ENCODE measurements at regions not wholly inside any gene's neighbourhood (a gene's known extent, or its start where the extent isn't known, plus 50 kb on each side); places are given as distances from the start of the nearest gene placed in this dataset.
"Not testable (repeated sequence)": the region's sequence is repeated elsewhere in the genome, so short reads cannot be mapped to it uniquely, and the experiment has no call there.

DNA sequence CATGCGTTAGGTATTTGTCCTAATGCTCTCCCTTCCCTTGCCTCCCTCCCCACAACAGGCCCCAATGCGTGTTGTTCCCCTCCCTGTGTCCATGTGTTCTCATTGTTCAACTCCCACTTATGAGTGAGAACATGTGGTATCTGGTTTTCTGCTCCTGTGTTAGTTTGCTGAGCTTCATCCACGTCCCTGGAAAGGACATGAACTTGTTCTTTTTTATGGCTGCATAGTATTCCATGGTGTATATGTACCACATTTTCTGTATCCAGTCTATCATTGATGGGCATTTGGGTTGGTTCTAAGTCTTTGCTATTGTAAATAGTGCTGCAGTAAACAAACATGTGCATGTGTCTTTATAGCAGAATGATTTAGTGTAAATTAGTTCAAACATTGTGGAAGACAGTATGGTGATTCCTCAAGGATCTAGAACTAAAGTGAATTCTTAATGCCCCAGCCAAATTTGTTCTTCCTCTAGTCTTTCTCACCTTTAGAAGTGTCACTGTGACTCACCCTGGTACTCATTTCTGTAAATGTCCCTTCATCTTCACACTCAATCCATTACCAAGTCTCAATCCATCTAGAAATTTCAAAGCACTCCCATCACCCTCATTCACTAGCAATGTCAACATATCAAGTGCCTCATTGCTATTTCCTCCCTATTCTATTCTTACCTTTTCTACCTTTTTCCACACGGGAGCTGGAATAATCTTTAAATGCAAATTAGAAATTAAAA lies 123.9 kb downstream of the MREG start:
- DNase-seq, result not testable (repeated sequence)

DNA sequence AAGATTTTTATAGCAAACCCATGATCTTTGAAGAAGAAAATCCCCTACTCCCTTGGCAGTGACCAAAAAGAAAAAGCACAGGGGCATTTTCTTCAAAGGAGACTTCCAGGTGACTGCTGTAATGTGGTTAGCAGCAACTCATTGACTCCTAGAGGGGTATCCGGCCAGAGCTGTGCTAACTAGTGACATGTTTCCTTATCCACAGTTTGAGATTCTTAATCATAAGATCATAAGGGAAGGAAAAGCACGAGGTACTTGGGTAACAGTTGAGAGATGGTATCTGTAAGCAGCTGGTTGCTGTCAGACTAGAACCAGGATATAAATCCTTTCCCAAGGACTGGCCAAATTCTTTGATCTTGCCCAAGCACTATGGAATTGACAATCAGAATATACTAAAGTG lies 124.7 kb downstream of the MREG start:
- no peak for DNase-seq

DNA sequence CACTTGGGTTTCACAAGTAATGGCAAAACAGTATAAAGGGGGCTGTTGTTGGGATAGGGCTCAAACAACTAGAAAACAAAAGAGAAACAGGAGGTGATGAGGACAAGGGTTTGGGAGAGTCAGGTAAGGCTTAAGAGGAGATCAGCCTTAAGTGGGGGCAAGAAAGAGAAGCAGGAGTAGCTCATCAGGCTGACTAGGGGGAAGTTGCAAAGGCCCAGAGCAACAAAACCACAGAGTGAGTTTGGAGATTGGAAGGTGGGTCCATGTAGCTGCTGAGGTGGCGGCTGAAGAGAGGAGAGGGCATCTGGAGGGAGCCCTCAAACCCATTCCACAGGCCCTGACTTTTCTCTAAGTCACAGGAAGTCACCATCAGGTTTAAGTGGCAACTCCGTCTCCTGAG lies 126.0 kb downstream of the MREG start:
- no peak for DNase-seq

DNA sequence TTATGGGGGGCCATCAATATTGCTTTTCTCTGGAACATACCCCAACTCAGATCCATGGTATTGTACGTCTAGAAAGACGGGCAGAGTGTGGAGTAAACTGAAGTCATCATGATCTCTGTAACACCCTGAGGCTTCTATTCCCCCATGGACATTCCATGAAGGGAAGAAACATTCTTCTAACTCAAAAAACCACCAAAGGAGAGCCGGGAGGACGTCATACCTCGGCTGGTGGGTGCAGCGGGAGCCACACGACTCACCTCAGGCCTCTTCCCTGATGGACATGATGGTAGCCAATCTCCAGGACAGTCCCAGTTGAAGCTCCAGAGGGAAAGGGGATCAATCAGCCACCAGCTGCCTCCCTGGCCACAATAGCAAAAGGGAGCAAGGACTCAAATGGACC lies 127.3 kb downstream of the MREG start:
- DNase-seq, result no peak

DNA sequence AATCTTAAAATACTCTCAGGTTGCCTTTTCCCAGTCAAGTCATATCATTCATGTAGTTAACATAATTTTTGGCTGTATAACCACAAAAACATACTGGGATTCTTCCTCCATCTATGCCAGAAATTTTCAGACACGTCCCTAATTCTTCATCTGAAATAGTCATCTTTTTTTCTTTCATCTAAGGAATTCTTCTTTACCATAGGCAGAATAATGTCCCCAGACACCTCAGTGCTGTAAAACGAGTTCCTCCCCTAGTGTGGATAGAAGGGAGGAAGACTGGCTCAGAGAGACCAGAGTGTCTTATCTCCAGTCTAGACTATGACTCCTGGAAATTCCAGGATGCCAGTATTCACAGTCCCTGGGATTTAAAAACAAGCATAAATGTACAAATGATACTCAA lies 127.8 kb downstream of the MREG start:
- no peak for DNase-seq

DNA sequence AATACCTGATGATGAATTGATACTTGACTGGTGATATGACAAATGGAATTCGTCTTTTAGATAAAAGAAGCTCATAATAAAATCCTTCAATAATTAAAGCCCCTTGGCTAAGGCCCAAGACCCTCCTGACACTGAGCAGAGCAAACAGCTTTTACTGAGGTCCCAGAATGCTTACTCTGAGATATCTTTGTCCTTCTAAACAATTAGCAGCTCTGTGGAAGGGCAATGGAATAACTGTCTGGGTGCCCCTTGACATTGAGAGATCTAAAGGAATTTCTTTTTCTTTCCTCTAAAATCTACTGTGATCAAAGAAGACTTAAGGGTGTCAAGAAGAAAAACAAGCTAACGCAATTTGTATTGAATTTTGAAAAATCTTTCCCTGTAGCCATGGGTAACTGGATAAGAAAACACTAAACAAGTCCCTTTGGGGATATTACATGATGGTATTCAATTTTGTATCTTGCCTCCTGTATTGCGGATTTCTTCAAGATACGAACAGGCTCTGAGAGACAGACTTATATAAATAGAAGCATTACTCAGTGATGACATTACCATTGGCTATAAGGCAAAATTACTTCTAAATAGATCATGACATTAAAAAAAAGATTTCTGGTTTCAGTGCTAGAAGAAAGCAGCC lies 128.8 kb downstream of the MREG start:
- DNase-seq, result no peak

DNA sequence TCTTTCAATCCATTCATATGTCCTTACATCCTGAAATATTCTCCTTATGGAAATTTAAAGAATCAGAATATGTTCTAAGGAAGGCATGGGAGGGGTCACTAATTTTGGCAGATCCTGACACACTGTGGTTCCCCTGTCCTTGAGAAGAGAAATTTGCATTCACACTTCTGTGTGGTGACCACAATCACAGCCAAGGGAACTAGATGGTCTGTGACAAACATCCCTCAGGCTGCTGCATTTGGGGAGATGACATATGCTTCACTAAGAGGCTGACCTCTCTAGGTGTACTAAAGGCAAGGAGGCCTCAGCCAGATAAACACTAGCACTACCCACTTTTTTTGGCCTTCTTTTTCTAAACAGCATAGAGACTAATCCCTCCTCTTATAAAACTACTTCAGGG lies 129.6 kb downstream of the MREG start:
- DNase-seq, result no peak

DNA sequence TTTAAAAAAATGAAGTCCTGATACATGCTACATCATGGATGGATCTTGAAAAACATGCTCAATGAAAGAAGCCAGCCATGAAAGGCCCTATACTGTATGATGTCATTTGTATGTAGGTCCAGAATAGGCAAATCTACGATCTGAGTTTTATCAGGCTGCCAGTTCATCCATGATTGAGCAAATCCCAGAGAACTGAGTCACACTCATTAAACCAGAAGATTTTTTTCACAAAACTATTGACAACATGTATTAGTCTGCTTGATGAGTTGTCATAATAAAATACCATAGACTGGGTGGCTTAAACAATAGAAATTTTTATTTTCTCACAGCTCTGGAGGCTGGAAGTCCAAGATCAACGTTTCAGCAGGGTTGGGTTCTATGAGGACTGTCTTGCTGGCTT lies 130.7 kb downstream of the MREG start:
- DNase-seq, result no peak

DNA sequence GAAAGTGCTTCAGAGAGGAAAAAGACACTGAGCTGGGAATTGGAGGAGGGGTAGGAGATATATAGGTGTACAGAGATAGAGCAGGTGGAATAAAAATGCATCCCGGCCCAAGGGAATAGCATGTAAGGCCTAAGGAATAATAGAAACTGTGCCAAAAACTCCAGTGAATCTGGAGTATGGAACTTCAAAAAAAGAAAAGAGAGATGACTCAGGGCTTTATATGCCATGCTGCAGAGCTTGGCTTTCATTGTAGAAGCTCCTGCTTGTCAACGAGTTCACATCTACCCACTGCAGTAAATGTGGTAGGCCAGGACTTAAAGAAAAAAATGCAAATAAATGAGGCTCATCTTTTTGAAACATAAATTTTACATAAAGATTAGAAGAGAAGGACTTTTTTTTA lies 131.8 kb downstream of the MREG start:
- DNase-seq, result no peak

DNA sequence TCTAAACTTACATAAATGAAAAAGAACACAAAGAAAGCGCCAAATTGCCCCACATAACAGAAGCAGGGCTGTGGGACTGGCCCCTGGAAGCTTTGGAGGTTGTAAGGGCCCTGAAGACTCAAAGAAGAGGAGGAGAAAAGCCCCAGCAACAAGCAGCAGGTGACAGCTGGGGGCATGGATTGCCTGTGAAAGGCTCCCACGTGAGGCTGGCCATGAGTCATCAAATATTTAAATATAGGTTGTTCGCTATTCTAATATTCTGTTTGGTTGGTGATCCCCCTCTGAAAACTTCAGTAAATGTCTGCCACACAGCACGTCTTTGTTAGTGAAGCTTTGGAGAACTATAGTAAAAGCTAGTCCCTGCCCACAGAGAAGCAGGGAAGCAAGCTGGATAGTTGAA lies 132.4 kb downstream of the MREG start:
- no peak for DNase-seq

DNA sequence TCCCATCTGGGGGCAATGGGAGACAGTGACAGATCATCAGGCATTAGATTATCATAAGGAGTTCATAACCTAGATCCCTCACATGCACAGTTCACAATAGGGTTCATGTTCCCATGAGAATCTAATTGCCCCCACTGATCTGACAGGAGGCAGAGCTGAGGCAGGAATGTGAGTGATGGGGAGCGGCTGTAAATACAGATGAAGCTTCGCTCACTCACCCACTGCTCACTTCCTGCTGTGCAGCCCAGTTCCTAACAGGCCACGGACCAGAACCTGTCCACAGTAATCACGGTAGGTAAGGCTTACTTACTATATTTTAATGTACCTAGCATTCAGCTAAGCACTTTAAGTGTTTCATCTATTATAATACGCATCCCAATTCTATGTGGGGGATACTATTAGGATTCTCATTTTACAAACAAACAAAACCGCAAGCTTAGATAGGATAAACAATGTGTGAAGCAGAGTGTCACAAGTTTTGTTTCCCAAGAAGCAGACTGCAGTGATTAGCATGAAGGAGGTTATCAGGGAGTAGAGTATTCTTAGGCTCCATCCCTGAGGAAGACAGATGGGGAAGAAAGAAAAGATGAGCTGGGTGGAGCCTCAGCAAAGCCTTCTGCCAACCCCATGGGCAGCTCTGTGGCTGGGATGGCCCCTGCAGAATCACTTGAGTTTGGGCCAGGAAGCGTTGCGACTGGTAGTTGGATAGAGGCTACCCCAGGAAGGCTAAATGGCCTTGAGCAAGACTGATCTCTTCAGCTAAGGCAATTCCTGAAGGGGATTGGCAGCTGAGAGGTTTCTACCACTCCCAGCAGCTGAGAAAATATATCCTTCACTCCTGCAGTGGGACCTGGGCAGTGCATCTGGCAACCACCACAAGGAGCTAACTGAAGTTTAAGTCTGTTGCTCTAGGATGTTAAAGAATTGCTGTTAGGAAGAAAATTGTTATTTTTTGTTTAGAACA lies 133.1 kb downstream of the MREG start:
- no peak for DNase-seq

DNA sequence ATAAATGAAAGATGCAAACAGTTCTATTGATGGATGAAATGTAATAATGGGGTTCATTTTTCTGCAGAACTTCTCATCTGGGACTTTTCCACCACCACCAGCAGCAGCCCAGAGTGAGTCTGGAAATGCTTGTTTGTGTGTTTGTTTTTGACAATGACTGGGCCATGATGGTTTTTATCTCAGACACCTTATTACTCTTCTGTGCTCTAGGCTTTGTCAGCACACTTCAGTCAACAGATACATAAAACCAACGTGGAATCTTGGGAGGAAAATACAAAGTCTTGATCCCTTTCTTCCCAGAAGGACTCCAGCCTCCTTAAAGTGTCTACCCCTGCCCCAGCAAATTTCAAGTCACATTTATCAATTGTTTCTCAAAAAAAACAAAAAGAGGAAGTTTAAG lies 134.0 kb downstream of the MREG start:
- no peak for DNase-seq

DNA sequence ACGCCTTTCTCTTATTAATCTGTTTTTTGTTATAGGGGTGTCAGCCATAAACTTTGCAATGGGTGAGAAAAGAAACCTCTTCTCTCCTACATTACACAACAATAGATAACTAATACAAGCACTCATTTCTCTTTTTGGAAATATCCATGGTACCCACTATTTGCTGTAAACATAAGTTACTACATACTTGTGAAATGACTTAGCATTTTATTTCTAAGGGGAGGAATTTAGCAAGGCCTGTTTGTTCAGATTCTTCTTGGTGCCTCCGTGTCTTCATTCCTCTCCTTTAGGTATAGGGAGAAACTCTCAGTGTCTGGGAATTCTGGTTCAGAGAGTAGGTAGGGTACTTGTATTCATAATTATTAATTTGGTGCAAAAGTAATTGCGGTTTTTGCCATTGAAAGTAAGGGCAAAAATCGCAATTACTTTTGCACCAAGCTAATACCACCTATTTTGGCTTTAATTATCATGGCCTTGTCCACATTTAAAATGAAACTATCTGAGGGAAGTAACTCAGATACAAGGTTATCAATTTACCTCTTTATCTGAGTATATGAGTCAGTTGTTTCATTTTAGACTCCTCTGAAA lies 134.8 kb downstream of the MREG start:
- no peak for DNase-seq

DNA sequence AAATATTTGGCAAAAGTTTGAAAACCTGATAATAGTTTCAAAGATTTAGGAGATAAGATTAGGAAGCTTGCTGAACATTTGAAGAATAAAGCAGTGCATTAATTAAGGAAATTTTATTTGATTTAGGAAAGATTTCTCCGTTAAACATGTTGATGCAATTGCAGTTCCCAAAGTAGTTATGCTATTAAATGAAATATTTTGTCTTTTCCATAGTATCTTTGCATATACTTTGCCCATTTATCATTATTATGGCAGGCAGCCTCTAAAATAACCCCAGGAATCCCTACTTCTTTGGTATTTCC lies 136.5 kb downstream of the MREG start:
- DNase-seq, result no peak

DNA sequence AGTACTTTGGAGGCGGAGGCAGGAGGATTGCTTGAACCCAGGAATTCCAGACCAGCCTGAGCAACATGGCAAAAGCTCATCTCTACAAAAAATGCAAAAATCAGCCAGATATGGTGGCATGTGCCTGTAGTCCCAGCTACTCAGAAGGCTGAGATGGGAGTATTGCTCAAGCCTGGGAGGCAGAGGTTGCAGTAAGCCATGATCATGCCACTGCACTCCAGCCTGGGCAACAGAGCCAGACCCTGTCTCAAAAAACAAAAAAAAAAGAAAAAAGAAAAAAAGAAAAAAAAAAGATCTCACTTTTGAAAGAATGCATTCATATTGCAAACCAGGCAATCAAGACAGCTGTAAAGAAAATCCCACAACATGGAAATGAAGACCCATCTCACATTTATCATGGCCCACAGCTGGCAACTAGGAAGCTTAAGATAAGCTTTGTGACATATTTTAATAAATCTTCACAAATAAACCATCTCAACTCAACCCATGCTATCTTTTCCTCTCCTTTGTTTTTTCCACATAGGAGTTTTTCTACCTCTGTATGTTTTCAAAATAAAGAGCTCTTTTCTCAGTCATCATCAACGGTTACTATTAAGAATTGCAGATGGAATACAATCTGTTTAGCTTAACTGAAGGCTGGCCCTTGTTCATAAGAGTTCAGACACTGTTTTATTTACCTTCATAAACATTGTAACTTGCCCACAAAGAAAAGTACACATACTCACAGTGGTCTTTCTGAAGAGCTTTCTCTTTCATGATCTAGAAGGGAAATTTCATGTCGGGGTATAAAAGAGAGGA lies 137.0 kb downstream of the MREG start:
- no peak for DNase-seq

DNA sequence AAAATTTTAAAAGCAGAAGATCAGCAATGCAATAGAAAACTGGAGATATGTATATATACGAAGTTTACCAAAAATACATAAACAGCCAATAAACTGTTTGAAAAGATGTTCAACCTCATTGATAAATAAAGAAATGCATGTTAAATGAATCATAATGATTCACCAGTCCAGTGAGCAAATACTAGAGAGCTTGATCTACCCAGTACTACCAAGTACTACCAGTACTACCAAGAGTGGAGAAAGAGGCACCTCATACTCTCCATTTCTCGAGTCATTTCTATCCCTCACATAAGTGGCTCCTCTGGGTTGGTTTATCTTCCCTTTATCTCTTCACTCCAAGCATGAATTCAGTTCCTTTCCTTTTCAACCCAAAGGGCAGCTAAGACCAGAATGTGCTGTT lies 138.9 kb downstream of the MREG start:
- DNase-seq, result no peak

DNA sequence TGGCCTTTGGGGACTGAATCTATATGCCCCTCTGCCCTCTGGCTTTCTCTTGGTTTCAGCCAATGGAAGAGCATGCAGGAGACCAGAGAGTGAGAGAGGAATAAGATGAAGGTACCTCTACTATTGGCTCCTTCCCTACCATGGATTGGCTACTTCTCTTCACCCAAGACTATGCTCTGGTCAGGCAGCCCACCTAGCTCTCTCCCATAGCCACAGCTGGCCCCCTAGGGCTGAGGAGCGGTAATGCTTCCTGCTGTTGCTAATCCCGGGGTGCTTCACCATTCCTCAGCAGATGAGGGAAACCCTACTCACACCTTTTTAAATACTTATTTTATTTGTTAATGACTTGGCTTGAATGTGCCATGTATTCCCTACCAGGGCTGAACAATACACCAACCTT lies 142.4 kb downstream of the MREG start:
- no peak for DNase-seq

DNA sequence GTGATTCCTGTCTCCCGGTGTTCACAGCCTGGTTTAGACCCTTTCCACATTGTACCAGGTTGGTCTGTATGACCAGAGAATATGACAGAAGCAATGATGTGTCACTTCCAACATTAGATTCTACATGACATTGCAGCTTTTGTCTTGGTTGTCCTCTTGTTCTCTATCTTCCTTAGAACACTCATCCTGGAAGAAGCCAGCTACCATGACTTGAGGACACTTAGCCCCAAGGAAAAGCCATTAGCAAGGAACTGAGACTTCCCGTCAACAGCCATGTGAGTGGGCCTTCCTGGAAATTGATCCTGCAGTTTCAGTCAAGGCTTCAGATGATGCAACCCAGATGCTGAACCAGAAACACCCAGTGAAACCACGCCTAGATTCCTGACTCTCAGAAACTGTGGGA lies 143.3 kb downstream of the MREG start:
- DNase-seq, result no peak

DNA sequence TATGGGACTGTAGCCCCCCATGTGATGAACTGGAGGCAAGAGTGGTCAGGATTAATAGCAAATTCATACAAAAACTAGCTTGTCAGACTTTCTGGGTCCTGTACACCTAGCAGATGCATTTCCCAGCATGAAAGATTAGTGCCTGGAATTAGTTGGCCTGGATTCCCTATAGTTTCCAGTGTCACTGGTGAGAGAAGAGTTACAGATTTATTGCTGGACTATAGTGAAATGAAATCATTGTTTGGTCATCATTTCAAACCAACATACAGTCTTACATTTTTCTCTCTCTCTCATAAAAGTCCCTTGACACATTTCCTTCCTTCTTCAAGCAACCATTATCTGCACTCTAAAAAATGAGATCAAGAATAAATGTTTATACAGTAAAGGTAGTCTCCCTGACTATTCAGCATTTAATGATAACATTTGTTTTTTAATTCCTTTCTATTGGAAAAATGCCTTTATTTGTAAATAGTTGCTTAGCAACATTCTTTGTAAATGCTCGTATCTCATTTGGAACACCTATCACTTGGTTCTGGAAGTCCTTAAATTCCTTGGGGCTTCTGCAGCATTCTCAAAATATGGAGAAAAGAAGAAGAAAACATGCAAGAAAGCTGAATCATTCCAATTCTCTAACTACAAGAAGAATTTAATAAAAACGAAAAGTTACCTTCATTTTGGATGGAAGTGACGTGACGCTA lies 144.4 kb downstream of the MREG start:
- DNase-seq, result no peak

DNA sequence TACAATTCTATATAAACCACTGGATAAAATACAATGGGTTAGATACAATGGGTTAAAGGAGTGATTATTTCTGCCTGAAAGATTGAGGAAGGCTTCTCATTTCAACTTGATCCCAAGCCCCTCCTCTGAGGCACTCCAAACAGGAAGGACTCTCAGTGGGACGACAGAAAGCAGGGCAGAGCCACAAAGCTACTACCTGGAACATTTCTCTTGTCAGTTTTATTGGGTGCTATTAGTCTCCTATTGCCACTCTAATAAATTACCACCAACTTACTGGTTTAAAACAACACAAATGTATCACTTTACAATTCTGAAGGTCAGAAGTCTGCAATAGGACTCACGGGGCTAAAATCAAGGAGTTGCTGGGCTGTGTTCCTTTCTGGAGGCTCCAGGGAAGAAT lies 146.7 kb downstream of the MREG start:
- DNase-seq, result no peak

DNA sequence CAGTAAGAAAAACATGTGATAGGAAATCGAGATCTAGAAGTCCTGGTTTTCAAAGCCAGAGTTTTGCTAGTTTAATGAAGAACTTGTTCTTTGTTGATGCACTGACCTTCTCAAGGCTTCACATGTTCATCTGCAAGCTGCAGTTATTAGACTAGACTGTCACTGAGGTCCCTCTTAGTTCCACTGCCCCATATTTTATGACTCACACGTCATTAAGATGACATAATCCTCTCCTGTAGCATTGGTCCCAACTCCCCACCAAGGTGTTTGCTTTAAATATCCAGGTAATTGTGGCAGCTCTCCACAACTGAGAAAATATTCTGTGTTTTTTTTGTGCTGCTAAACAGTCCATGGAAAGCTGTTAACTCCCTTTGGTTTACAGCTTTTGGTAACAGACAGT lies 149.7 kb downstream of the MREG start:
- no peak for DNase-seq

DNA sequence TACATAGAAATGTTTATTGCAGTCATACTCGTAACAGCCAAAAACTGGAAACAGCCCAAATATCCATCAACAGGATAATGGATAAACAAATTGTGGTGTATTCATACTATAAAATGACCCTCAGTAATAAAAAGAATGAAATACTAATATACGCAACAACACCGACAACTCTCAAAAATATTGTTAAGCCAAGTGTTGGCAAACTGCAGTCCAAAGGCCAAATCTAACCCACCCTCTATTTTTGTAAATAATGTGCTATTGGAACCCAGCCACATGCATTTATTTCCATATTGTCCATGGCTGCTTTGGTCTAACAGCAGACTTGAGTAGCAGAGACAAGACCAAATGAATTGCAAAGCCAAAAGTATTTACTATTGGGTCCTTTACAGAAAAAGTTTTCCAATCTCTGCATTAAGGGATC lies 151.0 kb downstream of the MREG start:
- no peak for DNase-seq

All from activated naive CD4-positive, alpha-beta T cell treated with Interleukin-2 at 50 U/mL for 16 hours (primary cell).